Heart left ventricle (tissue), 16 donors: ENCODE measurements at regions not wholly inside any gene's neighbourhood (a gene's known extent, or its start where the extent isn't known, plus 50 kb on each side); places are given as distances from the start of the nearest gene placed in this dataset.

Experiments used
- ATAC-seq, 4 donors: fragments of 200-7000 bp; cut with Tn5 transposase; one replicate each; pipeline ENCODE4 v1.9.1; 2020 to 2022; ENCODE audit warnings: moderate library complexity in 4 of 4, mild to moderate bottlenecking in 3 of 4, moderate number of reproducible peaks in 1 of 4
- DNase-seq, 5 donors: peaks; one replicate each; pipeline ENCODE4 v3.0.0-alpha.2; 2020
- H3K27ac ChIP-seq, 12 donors: fragments of 200-600 bp; sonication (generic) in 4 of 12; one replicate each; pipeline versions ENCODE4 v1.5.0 to v1.8.0; 2016 to 2022; ENCODE audit warnings: mild to moderate bottlenecking in 2 of 12
- H3K27me3 ChIP-seq, 9 donors: fragments of 200-600 bp; sonication (generic) in 2 of 9; one replicate each; pipeline versions ENCODE4 v1.5.1 to v1.8.0; 2016 to 2022; ENCODE audit warnings: mild to moderate bottlenecking in 3 of 9
- H3K36me3 ChIP-seq, 9 donors: fragments of 200-600 bp; sonication (generic) in 2 of 9; one replicate each; pipeline versions ENCODE4 v1.5.0 to v1.8.0; 2018 to 2022; ENCODE audit warnings: mild to moderate bottlenecking in 2 of 9
- H3K4me1 ChIP-seq, 12 donors: fragments of 200-600 bp; sonication (generic) in 4 of 12; one replicate each; pipeline versions ENCODE4 v1.5.0 to v1.8.0; 2016 to 2022; ENCODE audit warnings: mild to moderate bottlenecking in 3 of 12
- H3K4me3 ChIP-seq, 12 donors: fragments of 200-600 bp; sonication (generic) in 4 of 12; one replicate each; pipeline versions ENCODE4 v1.5.0 to v1.8.0; 2017 to 2022; ENCODE audit warnings: mild to moderate bottlenecking in 9 of 12, moderate library complexity in 4 of 12
- H3K9me3 ChIP-seq, 12 donors: fragments of 200-600 bp; sonication (generic) in 4 of 12; one replicate each; pipeline versions ENCODE4 v1.5.0 to v1.8.0; 2016 to 2022; ENCODE audit warnings: mild to moderate bottlenecking in 1 of 12
- POLR2A ChIP-seq, 2 donors: fragments of 450-650 bp; IDR thresholded peaks; one replicate each; pipeline ENCODE4 v1.6.1; 2017; ENCODE audit warnings: antibody characterized with exemption in 2 of 2, mild to moderate bottlenecking in 2 of 2, moderate library complexity in 2 of 2
- WGBS, 4 donors: extraction: QIAGEN DNeasy Blood & Tissue Kit in 2 of 4; methylation state at CpG; one replicate each; pipeline versions ENCODE4 v1.1.5 to v1.1.7; 2013 to 2018; 5-methylcytosine and 5-hydroxymethylcytosine counted together
- intact Hi-C, 10 donors: fragments of 100-400 bp; cut with DNase I; formaldehyde crosslinking; loops; one replicate each; pipeline versions ENCODE4 v1.11.1 to v1.14.2; 2022
- TF ChIP-seq, protein P1 (sequence below), 12 donors: fragments of 200-600 bp; sonication (generic) in 4 of 12; IDR thresholded peaks; one replicate each; pipeline versions ENCODE4 v1.5.0 to v1.8.0; 2018 to 2022; ENCODE audit warnings: antibody characterized with exemption in 12 of 12, mild to moderate bottlenecking in 5 of 12
- donor health status: ischemic (EF 13 %, LVEDD 7.1; RV severe dilation, severe dysfunction).
- donor health status: healthy with polysubstance abuse.
- donor health status: DM: no; HTN: yes; CAD: no.
- donor health status: DM: no; HTN: no; CAD: no.
- donor health status: ischemic (EF 25% LVEDD 6.9; RV normal size, moderate dysfunction).
- donor health status: ischemic (EF 25% LVEDD 5.7; RV mildly dilated, moderate dysfunction).
- donor health status: healthy.
- donor health status: DM: yes; HTN: yes; CAD: no.
- donor health status: ischemic (EF 35%, LVEDD 5.7; RV mildly dilated, moderate dysfunction).
- donor health status: nonischemic (EF 11% LVEDD 7.7; RV severe dilation, severe dysfunction).
- donor health status: DM: yes; HTN: yes; CAD: no.
- donor health status: PGD.
- donor health status: ischemic (EF 29% LVEDD 5.4; RV normal size, mild dysfunction).
- donor health status: nonischemic (EF 23%, LVEDD 6.1; RV moderate dilation, normal function).

DNA sequence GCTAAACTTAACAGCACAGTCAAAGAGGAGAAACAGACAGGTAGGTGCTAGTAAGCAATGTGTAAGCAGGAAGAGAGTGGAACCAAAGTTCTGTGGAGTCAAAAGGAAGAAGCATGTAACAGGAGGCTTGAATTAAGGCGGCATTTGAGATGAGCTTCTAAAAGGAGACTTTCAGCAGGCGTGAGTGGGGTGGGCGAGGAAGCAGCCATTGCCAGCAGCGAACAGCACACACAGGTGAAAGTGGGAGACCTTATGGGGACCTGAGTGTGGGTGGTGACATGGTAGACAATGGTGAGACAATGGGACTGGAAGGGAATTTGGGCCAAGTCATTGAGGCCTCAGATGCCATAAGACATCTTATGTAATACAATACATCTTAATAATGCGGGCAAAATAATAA is 195.0 kb downstream of the PAX1 start:
- Histone ChIP-seq H3K4me3 (no peak overlapping the region), H3K27ac (peak overlapping the region in 1 of 12 donors; percentile 53), H3K36me3 (no peaks in the 10 kb centered on the region), H3K9me3 (no peaks in the 10 kb centered on the region), H3K27me3 (no peaks in the 10 kb centered on the region), H3K4me1 (peaks cover 0 to 4% (median 0%) of the 10 kb centered on the region in 12 donors)
- DNase-seq = no peak
- ATAC-seq = no peak
- intact Hi-C loops = loop anchor here in 1 of 10 donors (10.0 kb wide), 1 partner anchor 56 kb away; no protein-coding TSS in a partner anchor
- WGBS, 4 donors = 83 to 91% (median 85%) methylated on average over 5 of the region's 5 CpGs
- TF ChIP-seq, protein P1, sequence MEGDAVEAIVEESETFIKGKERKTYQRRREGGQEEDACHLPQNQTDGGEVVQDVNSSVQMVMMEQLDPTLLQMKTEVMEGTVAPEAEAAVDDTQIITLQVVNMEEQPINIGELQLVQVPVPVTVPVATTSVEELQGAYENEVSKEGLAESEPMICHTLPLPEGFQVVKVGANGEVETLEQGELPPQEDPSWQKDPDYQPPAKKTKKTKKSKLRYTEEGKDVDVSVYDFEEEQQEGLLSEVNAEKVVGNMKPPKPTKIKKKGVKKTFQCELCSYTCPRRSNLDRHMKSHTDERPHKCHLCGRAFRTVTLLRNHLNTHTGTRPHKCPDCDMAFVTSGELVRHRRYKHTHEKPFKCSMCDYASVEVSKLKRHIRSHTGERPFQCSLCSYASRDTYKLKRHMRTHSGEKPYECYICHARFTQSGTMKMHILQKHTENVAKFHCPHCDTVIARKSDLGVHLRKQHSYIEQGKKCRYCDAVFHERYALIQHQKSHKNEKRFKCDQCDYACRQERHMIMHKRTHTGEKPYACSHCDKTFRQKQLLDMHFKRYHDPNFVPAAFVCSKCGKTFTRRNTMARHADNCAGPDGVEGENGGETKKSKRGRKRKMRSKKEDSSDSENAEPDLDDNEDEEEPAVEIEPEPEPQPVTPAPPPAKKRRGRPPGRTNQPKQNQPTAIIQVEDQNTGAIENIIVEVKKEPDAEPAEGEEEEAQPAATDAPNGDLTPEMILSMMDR (IDR thresholded peaks at IDR 0.05) = no peak
- no peak for TF ChIP-seq POLR2A (IDR thresholded peaks at IDR 0.05)

DNA sequence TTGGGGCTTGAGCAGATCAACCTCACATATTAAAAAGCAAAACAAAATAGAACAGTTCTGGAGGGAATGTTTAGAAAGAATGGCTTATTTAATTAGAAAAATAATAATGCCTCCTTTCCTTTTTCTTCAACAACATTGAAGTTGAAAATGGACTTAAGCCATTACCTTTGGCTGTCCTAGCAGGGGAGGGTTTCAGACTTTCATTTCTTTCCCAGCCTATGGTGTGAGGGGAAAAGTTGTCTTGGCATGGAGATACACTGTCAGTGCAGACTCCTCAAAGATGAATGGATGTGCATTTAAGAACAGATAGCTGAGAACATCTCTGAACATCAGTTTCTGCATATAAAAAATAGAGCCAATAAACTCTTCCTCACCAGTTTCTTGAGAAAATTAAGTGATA is 169.5 kb downstream of the PAX1 start:
- no peak overlapping the region for H3K4me3 ChIP-seq
- no peaks in the 10 kb centered on the region for H3K9me3 ChIP-seq
- H3K27ac ChIP-seq = no peak overlapping the region
- no peaks in the 10 kb centered on the region for H3K36me3 ChIP-seq
- no peak for DNase-seq
- no peaks in the 10 kb centered on the region for H3K4me1 ChIP-seq
- TF ChIP-seq POLR2A (IDR thresholded peaks at IDR 0.05) = no peak
- TF ChIP-seq, protein P1 (IDR thresholded peaks at IDR 0.05) = no peak
- intact Hi-C loops = loop anchor here in 1 of 10 donors (10.0 kb wide), 1 partner anchor 80 kb away; no protein-coding TSS in a partner anchor
- no peaks in the 10 kb centered on the region for H3K27me3 ChIP-seq
- no peak for ATAC-seq

DNA sequence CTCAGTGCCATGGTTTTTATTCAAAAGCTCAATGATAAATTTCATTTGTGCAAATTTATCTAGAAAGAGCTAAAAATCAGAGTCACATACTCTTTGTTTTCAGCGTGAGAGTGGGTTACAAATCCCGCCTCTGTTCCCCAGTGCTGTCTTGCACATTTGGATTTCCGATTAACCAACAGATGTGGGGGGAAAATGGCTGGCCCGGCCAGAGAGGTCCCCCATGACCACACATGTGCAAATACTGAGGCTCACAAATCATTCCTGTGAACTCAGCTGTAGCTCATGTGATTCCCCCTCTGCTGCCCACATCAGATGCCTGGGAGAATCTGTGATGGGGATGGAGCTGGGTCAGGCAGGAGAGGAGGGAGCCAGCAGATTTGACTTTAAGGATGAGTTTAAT is 168.7 kb downstream of the PAX1 start:
- H3K9me3 ChIP-seq = no peaks in the 10 kb centered on the region
- 62 to 75% (median 72%) methylated on average over 4 of the region's 4 CpGs for WGBS, 4 donors
- intact Hi-C loops = loop anchor here in 1 of 10 donors (10.0 kb wide), 1 partner anchor 81 kb away; no protein-coding TSS in a partner anchor
- H3K36me3 ChIP-seq = no peaks in the 10 kb centered on the region
- no peak overlapping the region for H3K27ac ChIP-seq
- H3K4me3 ChIP-seq = no peak overlapping the region
- no peak for DNase-seq
- ATAC-seq = no peak
- no peaks in the 10 kb centered on the region for H3K4me1 ChIP-seq
- TF ChIP-seq POLR2A (IDR thresholded peaks at IDR 0.05) = no peak
- TF ChIP-seq, protein P1 (IDR thresholded peaks at IDR 0.05) = no peak
- H3K27me3 ChIP-seq = no peaks in the 10 kb centered on the region

DNA sequence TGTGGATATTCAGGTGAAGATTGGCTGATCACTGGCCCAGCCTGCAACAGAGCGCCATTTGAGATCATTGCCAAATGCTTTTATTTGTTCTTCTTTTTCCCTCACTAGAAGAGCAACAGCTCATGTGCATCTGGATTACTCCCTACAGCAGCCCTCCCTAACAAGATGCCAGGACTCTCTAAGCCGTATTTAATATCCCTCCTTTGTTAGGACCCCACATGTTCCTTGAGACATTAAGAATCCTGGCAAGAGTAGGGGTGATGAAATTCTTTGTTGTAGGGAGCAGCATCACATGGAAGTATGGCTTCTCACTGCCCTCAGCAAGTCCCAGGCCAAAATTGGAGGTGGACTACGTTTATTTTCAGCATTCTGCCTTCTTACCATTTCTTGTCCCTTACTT is 167.8 kb downstream of the PAX1 start:
- ATAC-seq = no peak
- no peaks in the 10 kb centered on the region for H3K4me1 ChIP-seq
- H3K9me3 ChIP-seq = no peaks in the 10 kb centered on the region
- no peaks in the 10 kb centered on the region for H3K36me3 ChIP-seq
- intact Hi-C loops = loop anchor here in 1 of 10 donors (10.0 kb wide), 1 partner anchor 82 kb away; no protein-coding TSS in a partner anchor
- no peak overlapping the region for H3K4me3 ChIP-seq
- H3K27me3 ChIP-seq = no peaks in the 10 kb centered on the region
- 71 to 78% (median 73%) methylated on average over 3 of the region's 3 CpGs for WGBS, 4 donors
- H3K27ac ChIP-seq = no peak overlapping the region
- no peak for DNase-seq
- TF ChIP-seq, protein P1 (IDR thresholded peaks at IDR 0.05) = no peak
- no peak for TF ChIP-seq POLR2A (IDR thresholded peaks at IDR 0.05)
